ENCODE measurements at regions not wholly inside any gene's neighbourhood (a gene's known extent, or its start where the extent isn't known, plus 50 kb on each side); places are given as distances from the start of the nearest gene placed in this dataset.
"Not testable (repeated sequence)": the region's sequence is repeated elsewhere in the genome, so short reads cannot be mapped to it uniquely, and the experiment has no call there.

- H3K27ac Mint-ChIP-seq, result not testable (repeated sequence)
- peaks cover 30% of the 10 kb centered on the region for H3K27me3 Mint-ChIP-seq (ENCODE audit: insufficient read depth)
Observed at GRCh38 chr9:41053666-41054363, 74.7 kb downstream of the FOXD4L6 start.

GRCh38 chr9:41048672-41049071 is 79.8 kb downstream of the FOXD4L6 start:
- Mint-ChIP-seq H3K27me3 (ENCODE audit: insufficient read depth) (peaks cover 14% of the 10 kb centered on the region), H3K9me3 (peaks cover 22% of the 10 kb centered on the region)
- not testable (repeated sequence) for H3K4me1 Mint-ChIP-seq; H3K36me3 ChIP-seq (ENCODE audit: control insufficient read depth, insufficient read depth, low read length); H3K4me3 ChIP-seq (ENCODE audit: low read length); H3K4me1 ChIP-seq (ENCODE audit: control insufficient read depth, insufficient read depth, low read length); H3K4me3 Mint-ChIP-seq; H3K36me3 Mint-ChIP-seq (ENCODE audit: low read depth); H3K9me3 ChIP-seq (ENCODE audit: control insufficient read depth, low read length); H3K27ac ChIP-seq (ENCODE audit: low read depth, low read length); H3K9ac ChIP-seq (ENCODE audit: extremely low read depth, low read length, poor library complexity, severe bottlenecking); DNase-seq; H3K27ac Mint-ChIP-seq; H3K27me3 ChIP-seq (ENCODE audit: control insufficient read depth, insufficient read depth, low read length, poor library complexity, severe bottlenecking)
- WGBS, 2 experiments (ENCODE audit: insufficient coverage in 1 of 2, insufficient read length in 1 of 2), result no CpG with 5 or more reads among the region's 2 CpGs

More at GRCh38 chr9:41053666-41054363, 74.7 kb downstream of the FOXD4L6 start:
- H3K9me3 Mint-ChIP-seq, result peaks cover 24% of the 10 kb centered on the region
- not testable (repeated sequence) for DNase-seq; H3K27me3 ChIP-seq (ENCODE audit: control insufficient read depth, insufficient read depth, low read length, poor library complexity, severe bottlenecking); H3K4me1 Mint-ChIP-seq; H3K9ac ChIP-seq (ENCODE audit: extremely low read depth, low read length, poor library complexity, severe bottlenecking); H3K4me1 ChIP-seq (ENCODE audit: control insufficient read depth, insufficient read depth, low read length); H3K36me3 Mint-ChIP-seq (ENCODE audit: low read depth); H3K27ac ChIP-seq (ENCODE audit: low read depth, low read length); H3K4me3 ChIP-seq (ENCODE audit: low read length); H3K4me3 Mint-ChIP-seq; H3K36me3 ChIP-seq (ENCODE audit: control insufficient read depth, insufficient read depth, low read length); H3K9me3 ChIP-seq (ENCODE audit: control insufficient read depth, low read length)
- WGBS, 2 experiments (ENCODE audit: insufficient coverage in 1 of 2, insufficient read length in 1 of 2), result 50% methylated on average over 2 of the region's 4 CpGs; no CpG with 5 or more reads in 1 of the 2 experiments

- peaks cover 22% of the 10 kb centered on the region for H3K9me3 Mint-ChIP-seq
- H3K27ac Mint-ChIP-seq; H3K9me3 ChIP-seq (ENCODE audit: control insufficient read depth, low read length); H3K4me3 ChIP-seq (ENCODE audit: low read length); H3K27ac ChIP-seq (ENCODE audit: low read depth, low read length); H3K27me3 ChIP-seq (ENCODE audit: control insufficient read depth, insufficient read depth, low read length, poor library complexity, severe bottlenecking); H3K4me1 Mint-ChIP-seq; H3K4me3 Mint-ChIP-seq; H3K36me3 ChIP-seq (ENCODE audit: control insufficient read depth, insufficient read depth, low read length); H3K4me1 ChIP-seq (ENCODE audit: control insufficient read depth, insufficient read depth, low read length); H3K36me3 Mint-ChIP-seq (ENCODE audit: low read depth); DNase-seq; H3K9ac ChIP-seq (ENCODE audit: extremely low read depth, low read length, poor library complexity, severe bottlenecking): not testable (repeated sequence)
- H3K27me3 Mint-ChIP-seq (ENCODE audit: insufficient read depth), result peaks cover 17% of the 10 kb centered on the region
Observed at GRCh38 chr9:41047792-41048191, 80.7 kb downstream of the FOXD4L6 start.

- not testable (repeated sequence) for H3K36me3 ChIP-seq (ENCODE audit: control insufficient read depth, insufficient read depth, low read length); H3K4me3 ChIP-seq (ENCODE audit: low read length); H3K9ac ChIP-seq (ENCODE audit: extremely low read depth, low read length, poor library complexity, severe bottlenecking); H3K4me3 Mint-ChIP-seq; H3K27me3 ChIP-seq (ENCODE audit: control insufficient read depth, insufficient read depth, low read length, poor library complexity, severe bottlenecking); H3K36me3 Mint-ChIP-seq (ENCODE audit: low read depth); H3K27ac Mint-ChIP-seq; H3K27ac ChIP-seq (ENCODE audit: low read depth, low read length); H3K9me3 ChIP-seq (ENCODE audit: control insufficient read depth, low read length); DNase-seq; H3K4me1 ChIP-seq (ENCODE audit: control insufficient read depth, insufficient read depth, low read length); H3K4me1 Mint-ChIP-seq
- 85% methylated on average over 2 of the region's 2 CpGs; no CpG with 5 or more reads in 1 of the 2 experiments for WGBS, 2 experiments (ENCODE audit: insufficient coverage in 1 of 2, insufficient read length in 1 of 2)
- Mint-ChIP-seq H3K27me3 (ENCODE audit: insufficient read depth) (peaks cover 21% of the 10 kb centered on the region), H3K9me3 (peaks cover 24% of the 10 kb centered on the region)
Observed at GRCh38 chr9:41044930-41045329, 83.6 kb downstream of the FOXD4L6 start.

- H3K4me1 Mint-ChIP-seq; H3K9ac ChIP-seq (ENCODE audit: extremely low read depth, low read length, poor library complexity, severe bottlenecking); DNase-seq; H3K9me3 ChIP-seq (ENCODE audit: control insufficient read depth, low read length); H3K4me3 Mint-ChIP-seq; H3K36me3 Mint-ChIP-seq (ENCODE audit: low read depth); H3K4me3 ChIP-seq (ENCODE audit: low read length); H3K36me3 ChIP-seq (ENCODE audit: control insufficient read depth, insufficient read depth, low read length); H3K27ac Mint-ChIP-seq; H3K27ac ChIP-seq (ENCODE audit: low read depth, low read length); H3K27me3 ChIP-seq (ENCODE audit: control insufficient read depth, insufficient read depth, low read length, poor library complexity, severe bottlenecking); H3K4me1 ChIP-seq (ENCODE audit: control insufficient read depth, insufficient read depth, low read length): not testable (repeated sequence)
- Mint-ChIP-seq H3K27me3 (ENCODE audit: insufficient read depth) (peaks cover 20% of the 10 kb centered on the region), H3K9me3 (peaks cover 16% of the 10 kb centered on the region)
- WGBS, 2 experiments (ENCODE audit: insufficient coverage in 1 of 2, insufficient read length in 1 of 2), result no CpG with 5 or more reads among the region's 1 CpG
Observed at GRCh38 chr9:41043433-41043832, 85.0 kb downstream of the FOXD4L6 start.

GRCh38 chr9:41042111-41042510 is 86.4 kb downstream of the FOXD4L6 start:
- H3K36me3 Mint-ChIP-seq (ENCODE audit: low read depth); H3K4me3 Mint-ChIP-seq; H3K4me1 Mint-ChIP-seq; DNase-seq; H3K9me3 ChIP-seq (ENCODE audit: control insufficient read depth, low read length); H3K27me3 ChIP-seq (ENCODE audit: control insufficient read depth, insufficient read depth, low read length, poor library complexity, severe bottlenecking); H3K27ac Mint-ChIP-seq; H3K27ac ChIP-seq (ENCODE audit: low read depth, low read length); H3K9ac ChIP-seq (ENCODE audit: extremely low read depth, low read length, poor library complexity, severe bottlenecking); H3K36me3 ChIP-seq (ENCODE audit: control insufficient read depth, insufficient read depth, low read length); H3K4me3 ChIP-seq (ENCODE audit: low read length); H3K4me1 ChIP-seq (ENCODE audit: control insufficient read depth, insufficient read depth, low read length): not testable (repeated sequence)
- Mint-ChIP-seq H3K27me3 (ENCODE audit: insufficient read depth) (peaks cover 20% of the 10 kb centered on the region), H3K9me3 (peaks cover 20% of the 10 kb centered on the region)
- WGBS, 2 experiments (ENCODE audit: insufficient coverage in 1 of 2, insufficient read length in 1 of 2), result 63% methylated on average over 3 of the region's 4 CpGs; no CpG with 5 or more reads in 1 of the 2 experiments

GRCh38 chr9:41040705-41041342 is 87.7 kb downstream of the FOXD4L6 start:
- not testable (repeated sequence) for H3K36me3 ChIP-seq (ENCODE audit: control insufficient read depth, insufficient read depth, low read length); H3K27ac ChIP-seq (ENCODE audit: low read depth, low read length); DNase-seq; H3K36me3 Mint-ChIP-seq (ENCODE audit: low read depth); H3K9me3 ChIP-seq (ENCODE audit: control insufficient read depth, low read length); H3K4me1 Mint-ChIP-seq; H3K4me3 ChIP-seq (ENCODE audit: low read length); H3K4me1 ChIP-seq (ENCODE audit: control insufficient read depth, insufficient read depth, low read length); H3K27me3 ChIP-seq (ENCODE audit: control insufficient read depth, insufficient read depth, low read length, poor library complexity, severe bottlenecking); H3K27ac Mint-ChIP-seq; H3K9ac ChIP-seq (ENCODE audit: extremely low read depth, low read length, poor library complexity, severe bottlenecking); H3K4me3 Mint-ChIP-seq
- peaks cover 22% of the 10 kb centered on the region for H3K9me3 Mint-ChIP-seq
- H3K27me3 Mint-ChIP-seq (ENCODE audit: insufficient read depth), result peaks cover 18% of the 10 kb centered on the region
